ENCODE measurements at regions not wholly inside any gene's neighbourhood (a gene's known extent, or its start where the extent isn't known, plus 50 kb on each side); places are given as distances from the start of the nearest gene placed in this dataset.

GRCh38 chr15:87752250-87752951 lies 504.1 kb downstream of the NTRK3 start:
- no peak for ATAC-seq
- TF ChIP-seq MAFG (CRISPR knock-in tag; IDR thresholded peaks at IDR 0.05) (no peak), RXRA (CRISPR knock-in tag; IDR thresholded peaks at IDR 0.05) (no peak), ZNF563 (CRISPR knock-in tag; IDR thresholded peaks at IDR 0.05) (no peak), CSRNP2 (CRISPR knock-in tag; conservative IDR thresholded peaks at IDR 0.05; ENCODE audit: low read depth) (no peak), TRAFD1 (CRISPR knock-in tag; IDR thresholded peaks at IDR 0.05; ENCODE audit: borderline replicate concordance) (no peak), SP4 (CRISPR knock-in tag; IDR thresholded peaks at IDR 0.05) (no peak)

More at GRCh38 chr15:87752250-87752951, 504.1 kb downstream of the NTRK3 start:
- no peak overlapping the region for H3K27ac ChIP-seq (ENCODE audit: extremely low read length, insufficient read depth, low read length)
- under 1% methylated on average over 5 of the region's 5 CpGs for WGBS (ENCODE audit: low lambda C conversion rate)
- no peaks in the 10 kb centered on the region for H3K4me1 ChIP-seq (ENCODE audit: insufficient read depth, low read length)
- in situ Hi-C loops (cut with HindIII; ENCODE audit: extremely low pct_ligation_motif_present, low pct_unique_long_range_greater_than_20kb) (no loop called here), intact Hi-C loops (cut with micrococcal nuclease; ENCODE audit: unreplicated experiment) (no loop called here)
- no peak overlapping the region for H2AFZ ChIP-seq (ENCODE audit: low read length)
- ChIA-PET CTCF (ENCODE audit: low intra/inter-chr PET ratio, low total read pairs) (no interaction called here), POLR2A (no interaction called here)
- no peaks in the 10 kb centered on the region for H4K20me1 ChIP-seq (ENCODE audit: insufficient read depth, low read length)
- H3K9ac ChIP-seq (ENCODE audit: insufficient read depth, low read depth, low read length) = no peak overlapping the region
- H3K9me3 ChIP-seq (ENCODE audit: low read length) = peaks cover 19% of the 10 kb centered on the region
- no peak for DNase-seq (ENCODE audit: low spot score)
- no peaks in the 10 kb centered on the region for H3K27me3 ChIP-seq (ENCODE audit: control insufficient read depth in 1 of 2, insufficient read depth in 2 of 2, low read length in 2 of 2)
- no TSS peak for BruUV-seq (replicated peaks)
- FAIRE-seq = no peak
- H3K36me3 ChIP-seq (replicated peaks in 1 of 2; ENCODE audit: control insufficient read depth in 1 of 2, insufficient read depth in 2 of 2, low read length in 2 of 2) = no peaks in the 10 kb centered on the region
- no peak overlapping the region for H3K4me3 ChIP-seq (replicated peaks in 1 of 3; ENCODE audit: insufficient read depth in 1 of 3, low read depth in 2 of 3, low read length in 3 of 3)
- H3K79me2 ChIP-seq (ENCODE audit: insufficient read depth, low read length) = no peaks in the 10 kb centered on the region
- H3K4me2 ChIP-seq (ENCODE audit: low read depth, low read length) = no peak overlapping the region

Measured in HepG2 (cell line).